ENCODE measurements at regions not wholly inside any gene's neighbourhood (a gene's known extent, or its start where the extent isn't known, plus 50 kb on each side); places are given as distances from the start of the nearest gene placed in this dataset.

- TF ChIP-seq CTCF (IDR thresholded peaks at IDR 0.05; ENCODE audit: insufficient read depth, low read length, poor library complexity, severe bottlenecking) (no peak), EZH2phosphoT487 (conservative IDR thresholded peaks at IDR 0.05; ENCODE audit: low read length) (no peak)
Observed at GRCh38 chr10:65213170-65213569, 1692.0 kb downstream of the REEP3 start.
